Fibroblast of lung (primary cell): ENCODE measurements at regions not wholly inside any gene's neighbourhood (a gene's known extent, or its start where the extent isn't known, plus 50 kb on each side); places are given as distances from the start of the nearest gene placed in this dataset.

Experiments
- CTCF ChIP-seq, 2 donors: IDR thresholded peaks in 1 of 2; conservative IDR thresholded peaks in 1 of 2; 1 replicate in 1 of 2; 2 replicates in 1 of 2; pipeline ENCODE4 v1.5.1; 2011 to 2012; ENCODE audit warnings: low read length in 2 of 2, control low read depth in 1 of 2, inconsistent platforms in 1 of 2, low read depth in 1 of 2, mild to moderate bottlenecking in 1 of 2
- EZH2 ChIP-seq: IDR thresholded peaks from 2 replicates; pipeline ENCODE4 v1.5.1; 2012; ENCODE audit warnings: low read length, control low read depth, mild to moderate bottlenecking; ENCODE audit errors: missing control alignments

DNA sequence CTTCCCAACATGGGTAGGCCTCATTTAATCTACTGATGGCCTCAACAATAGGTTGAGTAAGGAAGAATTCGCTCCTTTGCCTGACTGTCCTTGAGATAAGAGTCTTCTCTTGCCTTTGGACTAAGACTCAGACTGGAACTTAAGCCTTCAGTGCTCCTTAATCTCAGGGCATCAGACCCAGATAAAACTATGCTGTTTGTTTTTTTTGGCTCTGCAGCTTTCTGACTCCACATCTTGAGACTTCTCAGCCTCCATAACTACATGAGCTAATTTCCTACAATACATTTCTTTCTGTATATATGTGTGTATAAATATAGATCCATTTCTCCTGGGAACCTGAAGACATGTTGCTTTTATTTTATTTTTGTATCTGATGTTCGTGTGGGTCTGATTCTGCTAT is 1470.7 kb upstream of the PRMT6 start:
- TF ChIP-seq CTCF (conservative IDR thresholded peaks at IDR 0.05 in 1 of 2, IDR thresholded peaks at IDR 0.05 in 1 of 2; ENCODE audit: low read depth in 1 of 2, low read length in 2 of 2) (no peak), EZH2 (no peak)
